Nephron (organoid): ENCODE measurements at regions not wholly inside any gene's neighbourhood (a gene's known extent, or its start where the extent isn't known, plus 50 kb on each side); places are given as distances from the start of the nearest gene placed in this dataset.

ENCODE experiments used
- H3K27ac Mint-ChIP-seq, 3 experiments: 2 replicates each; pipeline ENCODE4 v1.8.0; 2020; ENCODE audit warnings: mixed read lengths in 3 of 3, mild to moderate bottlenecking in 2 of 3, moderate library complexity in 1 of 3
- H3K27me3 Mint-ChIP-seq: 2 replicates; pipeline ENCODE4 v1.8.0; 2021; ENCODE audit warnings: low read depth, mild to moderate bottlenecking, moderate library complexity, mixed read lengths
- H3K36me3 Mint-ChIP-seq: 2 replicates; pipeline ENCODE4 v1.8.0; 2020; ENCODE audit warnings: low read depth, mixed read lengths
- H3K4me1 Mint-ChIP-seq: 2 replicates; pipeline ENCODE4 v1.8.0; 2020; ENCODE audit warnings: mixed read lengths
- H3K4me3 Mint-ChIP-seq, 3 experiments: 2 replicates each; pipeline ENCODE4 v1.8.0; 2020; ENCODE audit warnings: mild to moderate bottlenecking in 3 of 3, mixed read lengths in 3 of 3, moderate library complexity in 2 of 3
- H3K9me3 Mint-ChIP-seq: 2 replicates; pipeline ENCODE4 v1.8.0; 2020; ENCODE audit warnings: mixed read lengths
- CTCF ChIP-seq, 3 experiments: fragments of 200-600 bp; sonication (generic); IDR thresholded peaks; one replicate each; pipeline ENCODE4 v1.5.0; 2021; ENCODE audit warnings: antibody characterized with exemption in 3 of 3; ENCODE audit not compliant: unreplicated experiment in 3 of 3

GRCh38 chr15:97317163-97317562 lies 643.3 kb upstream of the ARRDC4 start:
- Mint-ChIP-seq H3K4me3 (no peak overlapping the region), H3K27me3 (no peaks in the 10 kb centered on the region), H3K27ac (no peak overlapping the region), H3K9me3 (no peaks in the 10 kb centered on the region), H3K4me1 (peaks cover 4% of the 10 kb centered on the region), H3K36me3 (peaks cover 3% of the 10 kb centered on the region)
- TF ChIP-seq CTCF (IDR thresholded peaks at IDR 0.05; ENCODE audit: unreplicated experiment in 3 of 3): no peak

- Mint-ChIP-seq H3K27me3 (no peaks in the 10 kb centered on the region), H3K4me3 (no peak overlapping the region), H3K36me3 (peaks cover 3% of the 10 kb centered on the region), H3K4me1 (peaks cover under 1% of the 10 kb centered on the region), H3K27ac (peak overlapping the region; percentile 29 to 83 (median 76)), H3K9me3 (no peaks in the 10 kb centered on the region)
- no peak for TF ChIP-seq CTCF (IDR thresholded peaks at IDR 0.05; ENCODE audit: unreplicated experiment in 3 of 3)
Observed at GRCh38 chr15:97319291-97319690, 641.2 kb upstream of the ARRDC4 start.

- H3K27ac Mint-ChIP-seq: no peak overlapping the region
Observed at GRCh38 chr15:97346221-97346620, 614.3 kb upstream of the ARRDC4 start.

GRCh38 chr15:97350813-97351212 lies 609.7 kb upstream of the ARRDC4 start:
- H3K36me3 Mint-ChIP-seq: no peaks in the 10 kb centered on the region
- peak overlapping the region in 1 of 3 experiments; percentile 57 for H3K27ac Mint-ChIP-seq
- no peaks in the 10 kb centered on the region for H3K27me3 Mint-ChIP-seq
- no peaks in the 10 kb centered on the region for H3K4me1 Mint-ChIP-seq
- no peak for TF ChIP-seq CTCF (IDR thresholded peaks at IDR 0.05; ENCODE audit: unreplicated experiment in 3 of 3)
- peaks cover 4% of the 10 kb centered on the region for H3K9me3 Mint-ChIP-seq
- no peak overlapping the region for H3K4me3 Mint-ChIP-seq

More at GRCh38 chr15:97346221-97346620, 614.3 kb upstream of the ARRDC4 start:
- H3K4me3 Mint-ChIP-seq: no peak overlapping the region
- H3K27me3 Mint-ChIP-seq: no peaks in the 10 kb centered on the region
- H3K9me3 Mint-ChIP-seq: peaks cover 8% of the 10 kb centered on the region
- TF ChIP-seq CTCF (IDR thresholded peaks at IDR 0.05; ENCODE audit: unreplicated experiment in 3 of 3): no peak
- H3K36me3 Mint-ChIP-seq: no peaks in the 10 kb centered on the region
- no peaks in the 10 kb centered on the region for H3K4me1 Mint-ChIP-seq

GRCh38 chr15:97383516-97383915 lies 577.0 kb upstream of the ARRDC4 start:
- H3K27ac Mint-ChIP-seq: no peak overlapping the region
- TF ChIP-seq CTCF (IDR thresholded peaks at IDR 0.05; ENCODE audit: unreplicated experiment in 3 of 3): no peak
- no peaks in the 10 kb centered on the region for H3K36me3 Mint-ChIP-seq
- H3K9me3 Mint-ChIP-seq: no peaks in the 10 kb centered on the region
- H3K27me3 Mint-ChIP-seq: no peaks in the 10 kb centered on the region
- no peaks in the 10 kb centered on the region for H3K4me1 Mint-ChIP-seq
- H3K4me3 Mint-ChIP-seq: no peak overlapping the region

- Mint-ChIP-seq H3K4me3 (no peak overlapping the region), H3K4me1 (no peaks in the 10 kb centered on the region), H3K9me3 (no peaks in the 10 kb centered on the region), H3K36me3 (no peaks in the 10 kb centered on the region), H3K27me3 (no peaks in the 10 kb centered on the region), H3K27ac (no peak overlapping the region)
- TF ChIP-seq CTCF (IDR thresholded peaks at IDR 0.05; ENCODE audit: unreplicated experiment in 3 of 3): no peak
Observed at GRCh38 chr15:97386940-97387339, 573.6 kb upstream of the ARRDC4 start.
